Stomach (tissue), 8 donors: ENCODE measurements at regions not wholly inside any gene's neighbourhood (a gene's known extent, or its start where the extent isn't known, plus 50 kb on each side); places are given as distances from the start of the nearest gene placed in this dataset.

Experiments
- DNase-seq, 2 donors: peaks; one replicate each; pipeline versions ENCODE4 v3.0.0 to v3.0.0-alpha.2; 2013 to 2019
- H3K27ac ChIP-seq, 5 donors: fragments of 200-600 bp in 4 of 5; sonication (generic) in 4 of 5; one replicate each; pipeline ENCODE4 v1.5.1; 2013 to 2019; ENCODE audit warnings: mild to moderate bottlenecking in 1 of 5, moderate library complexity in 1 of 5
- H3K27me3 ChIP-seq, 3 donors: fragments of 200-600 bp; sonication (generic); one replicate each; pipeline ENCODE4 v1.5.1; 2017 to 2019; ENCODE audit warnings: mixed run types in 1 of 3
- H3K36me3 ChIP-seq, 4 donors: fragments of 200-600 bp; sonication (generic); 1 replicate in 3 of 4; 2 replicates in 1 of 4; pipeline ENCODE4 v1.5.1; 2016 to 2019
- H3K4me1 ChIP-seq, 4 donors: fragments of 200-600 bp; sonication (generic); one replicate each; pipeline ENCODE4 v1.5.1; 2016 to 2019
- H3K4me3 ChIP-seq, 4 donors: fragments of 200-600 bp; sonication (generic) in 3 of 4; one replicate each; pipeline ENCODE4 v1.5.1; 2016 to 2019; ENCODE audit warnings: mild to moderate bottlenecking in 1 of 4
- H3K9me3 ChIP-seq, 4 donors: fragments of 200-600 bp; sonication (generic); one replicate each; pipeline ENCODE4 v1.5.1; 2016 to 2019
- EP300 ChIP-seq: sonication (generic); formaldehyde crosslinking; IDR thresholded peaks from one replicate; pipeline ENCODE4 v1.6.1; 2017; ENCODE audit warnings: antibody characterized with exemption
- POLR2A ChIP-seq, 4 donors: fragments of 450-650 bp; IDR thresholded peaks; one replicate each; pipeline ENCODE4 v1.6.1; 2016; ENCODE audit warnings: antibody characterized with exemption in 4 of 4, control low read depth in 2 of 4, mild to moderate bottlenecking in 1 of 4, moderate library complexity in 1 of 4
- POLR2AphosphoS5 ChIP-seq, 3 donors: sonication (generic); formaldehyde crosslinking; IDR thresholded peaks; one replicate each; pipeline ENCODE4 v1.6.1; 2016; ENCODE audit warnings: antibody characterized with exemption in 3 of 3
- WGBS, 5 donors: extraction: QIAGEN DNeasy Blood & Tissue Kit in 3 of 5; methylation state at CpG; one replicate each; pipeline versions ENCODE4 v1.1.5 to v1.1.7; 2013 to 2018; 5-methylcytosine and 5-hydroxymethylcytosine counted together
- intact Hi-C: fragments of 100-400 bp; cut with DNase I; formaldehyde crosslinking; loops from one replicate; pipeline ENCODE4 v1.15.1; 2023; ENCODE audit warnings: low total_unique reads
- TF ChIP-seq, protein P1 (sequence below), 7 experiments: fragments of 450-650 bp in 4 of 7; fragments of 200-600 bp in 3 of 7; sonication (generic) in 3 of 7; IDR thresholded peaks; one replicate each; pipeline ENCODE4 v1.5.1; 2016 to 2019; ENCODE audit warnings: antibody characterized with exemption in 7 of 7, control low read depth in 2 of 7, mild to moderate bottlenecking in 1 of 7
- donor health status: healthy with polysubstance abuse.
- donor health status: Bipolar disorder and iron deficiency.
- donor health status: healthy.

DNA sequence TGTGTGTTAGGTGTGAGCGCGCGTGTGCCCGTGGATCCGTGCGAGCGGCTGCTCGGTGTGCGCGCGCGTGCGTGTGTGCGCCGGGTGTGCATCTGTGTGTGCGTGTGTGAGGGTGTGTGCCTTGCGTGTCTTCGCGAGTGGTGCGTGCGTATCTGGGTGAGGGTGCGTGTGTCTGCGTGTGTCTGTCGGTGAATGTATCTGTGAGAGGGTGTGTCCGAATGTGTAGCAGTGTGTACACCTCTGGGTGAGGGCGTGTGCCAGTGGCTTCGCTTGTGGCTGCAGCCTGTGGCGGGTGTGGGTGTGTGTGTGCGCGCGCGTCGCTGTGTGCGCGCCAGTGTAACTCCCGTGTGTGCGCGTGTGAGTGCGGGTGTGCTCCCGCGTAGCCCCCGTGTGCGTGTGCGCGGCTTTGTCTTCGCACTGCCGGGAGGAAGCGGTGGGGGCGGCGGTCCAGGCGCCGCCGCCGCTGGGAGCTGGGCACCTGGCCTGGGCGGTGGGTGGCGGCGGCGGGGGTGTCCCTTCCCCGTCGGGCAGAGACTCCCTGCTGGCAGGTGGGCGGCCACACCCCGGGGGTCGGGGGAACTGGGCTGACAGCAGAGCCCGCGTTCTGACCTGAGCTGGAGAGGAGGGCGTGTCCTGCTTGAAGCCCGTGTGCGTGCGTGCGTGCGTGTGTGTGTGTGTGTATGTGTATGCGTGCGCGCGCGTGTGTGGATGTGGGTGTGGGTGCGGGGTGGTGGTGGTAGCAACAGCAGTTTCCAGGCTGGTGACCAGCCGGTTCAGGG, 61.3 kb upstream of the EPB41L1 start:
- H3K9me3 ChIP-seq: no peaks in the 10 kb centered on the region
- H3K4me1 ChIP-seq: peaks cover 40 to 62% (median 60%) of the 10 kb centered on the region in 4 donors
- DNase-seq: peak; percentile 83 to 90
- H3K27me3 ChIP-seq: peaks cover 0 to 31% (median 8%) of the 10 kb centered on the region in 3 donors
- no peaks in the 10 kb centered on the region for H3K36me3 ChIP-seq
- intact Hi-C loops: no loop called here
- peak overlapping the region; percentile 79 to 96 (median 90) for H3K27ac ChIP-seq
- TF ChIP-seq POLR2A (IDR thresholded peaks at IDR 0.05) (no peak), EP300 (no peak), POLR2AphosphoS5 (IDR thresholded peaks at IDR 0.05) (peak in 1 of 3 donors; percentile 22)
- TF ChIP-seq, protein P1, sequence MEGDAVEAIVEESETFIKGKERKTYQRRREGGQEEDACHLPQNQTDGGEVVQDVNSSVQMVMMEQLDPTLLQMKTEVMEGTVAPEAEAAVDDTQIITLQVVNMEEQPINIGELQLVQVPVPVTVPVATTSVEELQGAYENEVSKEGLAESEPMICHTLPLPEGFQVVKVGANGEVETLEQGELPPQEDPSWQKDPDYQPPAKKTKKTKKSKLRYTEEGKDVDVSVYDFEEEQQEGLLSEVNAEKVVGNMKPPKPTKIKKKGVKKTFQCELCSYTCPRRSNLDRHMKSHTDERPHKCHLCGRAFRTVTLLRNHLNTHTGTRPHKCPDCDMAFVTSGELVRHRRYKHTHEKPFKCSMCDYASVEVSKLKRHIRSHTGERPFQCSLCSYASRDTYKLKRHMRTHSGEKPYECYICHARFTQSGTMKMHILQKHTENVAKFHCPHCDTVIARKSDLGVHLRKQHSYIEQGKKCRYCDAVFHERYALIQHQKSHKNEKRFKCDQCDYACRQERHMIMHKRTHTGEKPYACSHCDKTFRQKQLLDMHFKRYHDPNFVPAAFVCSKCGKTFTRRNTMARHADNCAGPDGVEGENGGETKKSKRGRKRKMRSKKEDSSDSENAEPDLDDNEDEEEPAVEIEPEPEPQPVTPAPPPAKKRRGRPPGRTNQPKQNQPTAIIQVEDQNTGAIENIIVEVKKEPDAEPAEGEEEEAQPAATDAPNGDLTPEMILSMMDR (IDR thresholded peaks at IDR 0.05): no peak
- 0 to 1% (median 1%) methylated on average over 24 to 78 of the region's 78 CpGs for WGBS, 5 donors
- peak overlapping the region; percentile 72 to 83 (median 74) for H3K4me3 ChIP-seq

- 0% methylated on average over 2 of the region's 2 CpGs; no CpG with 5 or more reads in 2 of the 5 donors for WGBS, 5 donors
- peak overlapping the region; percentile 79 to 96 (median 90) for H3K27ac ChIP-seq
- DNase-seq: no peak
- peaks cover 46 to 68% (median 66%) of the 10 kb centered on the region in 4 donors for H3K4me1 ChIP-seq
- intact Hi-C loops: no loop called here
- TF ChIP-seq EP300 (no peak), POLR2A (IDR thresholded peaks at IDR 0.05) (no peak), POLR2AphosphoS5 (IDR thresholded peaks at IDR 0.05) (no peak)
- TF ChIP-seq, protein P1 (IDR thresholded peaks at IDR 0.05): no peak
- peak overlapping the region; percentile 72 to 83 (median 74) for H3K4me3 ChIP-seq
- peaks cover 0 to 31% (median 8%) of the 10 kb centered on the region in 3 donors for H3K27me3 ChIP-seq
- no peaks in the 10 kb centered on the region for H3K36me3 ChIP-seq
- H3K9me3 ChIP-seq: no peaks in the 10 kb centered on the region
Observed at GRCh38 chr20:36093804-36094145, 60.8 kb upstream of the EPB41L1 start.

DNA sequence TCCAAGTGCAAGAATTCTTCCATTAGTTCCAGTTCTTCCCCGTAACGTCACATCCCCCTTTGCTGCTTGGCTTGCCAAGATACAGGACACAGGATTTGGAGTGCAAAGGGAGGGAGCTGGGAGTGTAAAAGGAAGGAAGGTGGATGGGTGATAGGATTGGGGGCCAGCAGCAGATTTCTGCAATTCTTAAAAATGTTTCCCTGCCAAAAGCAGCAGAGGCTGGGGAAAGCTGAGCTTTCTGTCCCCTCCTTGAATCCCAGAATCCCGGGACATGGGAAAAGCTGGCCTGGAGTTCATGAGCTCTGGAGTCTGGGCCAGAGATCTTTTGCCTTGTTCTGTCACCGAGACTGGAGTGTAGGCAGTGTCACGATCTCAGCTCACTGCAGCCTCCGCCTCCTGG, 60.0 kb upstream of the EPB41L1 start:
- Histone ChIP-seq H3K4me1 (peaks cover 48 to 72% (median 69%) of the 10 kb centered on the region in 4 donors), H3K36me3 (no peaks in the 10 kb centered on the region), H3K4me3 (peak overlapping the region; percentile 72 to 83 (median 74)), H3K27ac (peak overlapping the region; percentile 79 to 96 (median 90)), H3K9me3 (no peaks in the 10 kb centered on the region), H3K27me3 (peaks cover 0 to 31% (median 8%) of the 10 kb centered on the region in 3 donors)
- TF ChIP-seq, protein P1 (IDR thresholded peaks at IDR 0.05): no peak
- TF ChIP-seq POLR2A (IDR thresholded peaks at IDR 0.05) (no peak), EP300 (no peak), POLR2AphosphoS5 (IDR thresholded peaks at IDR 0.05) (no peak)
- WGBS, 5 donors: 19 to 33% (median 24%) methylated on average over 6 of the region's 6 CpGs
- peak in 1 of 2 donors; percentile 69 for DNase-seq
- intact Hi-C loops: no loop called here

DNA sequence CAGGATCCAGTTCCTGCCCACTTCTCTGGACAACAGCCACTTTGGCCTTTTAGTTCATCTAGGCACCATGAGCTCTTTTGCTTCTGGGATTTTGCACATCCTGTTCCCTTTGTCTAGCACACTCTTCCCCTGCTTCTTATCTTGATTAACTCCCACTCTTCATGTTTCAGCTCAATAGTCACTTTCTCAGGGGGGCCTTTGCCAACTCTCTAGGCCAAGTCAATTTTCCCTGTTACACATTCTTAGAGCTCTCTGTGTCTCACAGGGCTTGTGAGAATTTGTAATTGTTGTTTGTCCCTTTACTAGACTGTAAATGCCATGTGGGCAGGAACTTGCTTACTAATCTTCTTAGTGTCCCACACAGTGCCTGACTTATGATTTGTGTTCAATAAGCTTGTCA, 58.1 kb upstream of the EPB41L1 start:
- intact Hi-C loops: no loop called here
- no peak for DNase-seq
- peaks cover 52 to 87% (median 78%) of the 10 kb centered on the region in 4 donors for H3K4me1 ChIP-seq
- no peaks in the 10 kb centered on the region for H3K36me3 ChIP-seq
- no peaks in the 10 kb centered on the region for H3K9me3 ChIP-seq
- H3K27me3 ChIP-seq: peaks cover 0 to 24% (median 8%) of the 10 kb centered on the region in 3 donors
- H3K4me3 ChIP-seq: no peak overlapping the region
- TF ChIP-seq POLR2AphosphoS5 (IDR thresholded peaks at IDR 0.05): no peak
- no peak for TF ChIP-seq POLR2A (IDR thresholded peaks at IDR 0.05)
- TF ChIP-seq, protein P1 (IDR thresholded peaks at IDR 0.05): no peak
- no peak for TF ChIP-seq EP300
- H3K27ac ChIP-seq: peak overlapping the region; percentile 79 to 93 (median 89)
